ENCODE measurements at regions not wholly inside any gene's neighbourhood (a gene's known extent, or its start where the extent isn't known, plus 50 kb on each side); places are given as distances from the start of the nearest gene placed in this dataset.
A peak's percentile ranks its signal among the peaks of the same experiment; 100 is the strongest.

DNA sequence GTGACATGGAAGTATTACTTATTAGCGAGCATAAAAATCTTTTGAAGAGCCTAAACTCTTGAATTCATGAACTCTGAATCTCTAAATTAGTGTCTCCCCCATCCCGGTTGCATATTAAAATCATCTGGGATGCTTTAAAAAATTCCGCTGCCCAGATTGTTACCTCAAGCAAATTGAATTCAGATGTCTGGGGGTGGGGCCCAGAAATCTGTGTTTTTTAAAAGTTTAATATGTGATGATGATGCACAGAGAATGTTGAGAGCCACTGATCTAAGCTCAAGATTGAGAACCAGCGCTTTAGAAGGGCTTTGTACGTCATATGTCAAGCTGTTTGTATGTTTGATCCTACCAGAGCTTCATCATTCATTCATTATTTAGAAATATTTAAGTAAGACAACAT is 446.8 kb downstream of the NUF2 start:
- H3K27me3 ChIP-seq (ENCODE audit: control insufficient read depth, insufficient read depth, low read length): no peaks in the 10 kb centered on the region
- DNase-seq (no peak), FAIRE-seq (no peak)
- H3K9me3 ChIP-seq (ENCODE audit: control insufficient read depth in 2 of 3, insufficient read depth in 1 of 3, low read length in 3 of 3): no peaks in the 10 kb centered on the region
- TF ChIP-seq, protein P1, sequence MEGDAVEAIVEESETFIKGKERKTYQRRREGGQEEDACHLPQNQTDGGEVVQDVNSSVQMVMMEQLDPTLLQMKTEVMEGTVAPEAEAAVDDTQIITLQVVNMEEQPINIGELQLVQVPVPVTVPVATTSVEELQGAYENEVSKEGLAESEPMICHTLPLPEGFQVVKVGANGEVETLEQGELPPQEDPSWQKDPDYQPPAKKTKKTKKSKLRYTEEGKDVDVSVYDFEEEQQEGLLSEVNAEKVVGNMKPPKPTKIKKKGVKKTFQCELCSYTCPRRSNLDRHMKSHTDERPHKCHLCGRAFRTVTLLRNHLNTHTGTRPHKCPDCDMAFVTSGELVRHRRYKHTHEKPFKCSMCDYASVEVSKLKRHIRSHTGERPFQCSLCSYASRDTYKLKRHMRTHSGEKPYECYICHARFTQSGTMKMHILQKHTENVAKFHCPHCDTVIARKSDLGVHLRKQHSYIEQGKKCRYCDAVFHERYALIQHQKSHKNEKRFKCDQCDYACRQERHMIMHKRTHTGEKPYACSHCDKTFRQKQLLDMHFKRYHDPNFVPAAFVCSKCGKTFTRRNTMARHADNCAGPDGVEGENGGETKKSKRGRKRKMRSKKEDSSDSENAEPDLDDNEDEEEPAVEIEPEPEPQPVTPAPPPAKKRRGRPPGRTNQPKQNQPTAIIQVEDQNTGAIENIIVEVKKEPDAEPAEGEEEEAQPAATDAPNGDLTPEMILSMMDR (IDR thresholded peaks at IDR 0.05; ENCODE audit: borderline replicate concordance, extremely low read depth, insufficient read depth): no peak
- H3K36me3 ChIP-seq (ENCODE audit: control insufficient read depth in 2 of 3, insufficient read depth in 3 of 3, low read length in 3 of 3): no peaks in the 10 kb centered on the region
- H3K9ac ChIP-seq (ENCODE audit: low read length in 3 of 3): no peak overlapping the region
- peaks cover 0 to 7% (median 0%) of the 10 kb centered on the region in 3 donors for H3K4me1 ChIP-seq (ENCODE audit: control insufficient read depth in 2 of 3, insufficient read depth in 2 of 3, low read depth in 1 of 3, low read length in 3 of 3)
- no peak overlapping the region for H3K27ac ChIP-seq (ENCODE audit: low read depth in 2 of 2, low read length in 2 of 2)
- no peak overlapping the region for H3K4me3 ChIP-seq (ENCODE audit: low read length in 3 of 3)
- intact Hi-C loops (cut with DNase I): no loop called here

- Histone ChIP-seq H3K9ac (ENCODE audit: low read length in 3 of 3) (no peak overlapping the region), H3K4me3 (ENCODE audit: low read length in 3 of 3) (no peak overlapping the region), H3K9me3 (ENCODE audit: control insufficient read depth in 2 of 3, insufficient read depth in 1 of 3, low read length in 3 of 3) (no peaks in the 10 kb centered on the region), H3K4me1 (ENCODE audit: control insufficient read depth in 2 of 3, insufficient read depth in 2 of 3, low read depth in 1 of 3, low read length in 3 of 3) (peaks cover 0 to 16% (median 0%) of the 10 kb centered on the region in 3 donors), H3K27me3 (ENCODE audit: control insufficient read depth, insufficient read depth, low read length) (no peaks in the 10 kb centered on the region), H3K36me3 (ENCODE audit: control insufficient read depth in 2 of 3, insufficient read depth in 3 of 3, low read length in 3 of 3) (no peaks in the 10 kb centered on the region), H3K27ac (ENCODE audit: low read depth in 2 of 2, low read length in 2 of 2) (no peak overlapping the region)
- FAIRE-seq: no peak
- peak in 3 of 5 donors; percentile 18 to 82 (median 73) for DNase-seq
- intact Hi-C loops (cut with DNase I): no loop called here
- TF ChIP-seq, protein P1 (IDR thresholded peaks at IDR 0.05; ENCODE audit: borderline replicate concordance, extremely low read depth, insufficient read depth): no peak
Measured at GRCh38 chr1:163770265-163770664, 448.5 kb downstream of the NUF2 start.

- H3K4me1 ChIP-seq (ENCODE audit: control insufficient read depth in 2 of 3, insufficient read depth in 2 of 3, low read depth in 1 of 3, low read length in 3 of 3): peaks cover 0 to 19% (median 0%) of the 10 kb centered on the region in 3 donors
- intact Hi-C loops (cut with DNase I): no loop called here
- TF ChIP-seq, protein P1 (IDR thresholded peaks at IDR 0.05; ENCODE audit: borderline replicate concordance, extremely low read depth, insufficient read depth): no peak
- no peaks in the 10 kb centered on the region for H3K27me3 ChIP-seq (ENCODE audit: control insufficient read depth, insufficient read depth, low read length)
- no peak overlapping the region for H3K4me3 ChIP-seq (ENCODE audit: low read length in 3 of 3)
- H3K9ac ChIP-seq (ENCODE audit: low read length in 3 of 3): no peak overlapping the region
- FAIRE-seq: no peak
- H3K27ac ChIP-seq (ENCODE audit: low read depth in 2 of 2, low read length in 2 of 2): no peak overlapping the region
- H3K9me3 ChIP-seq (ENCODE audit: control insufficient read depth in 2 of 3, insufficient read depth in 1 of 3, low read length in 3 of 3): no peaks in the 10 kb centered on the region
- H3K36me3 ChIP-seq (ENCODE audit: control insufficient read depth in 2 of 3, insufficient read depth in 3 of 3, low read length in 3 of 3): no peaks in the 10 kb centered on the region
- DNase-seq: no peak
Measured at GRCh38 chr1:163771637-163772036, 449.9 kb downstream of the NUF2 start.

DNA sequence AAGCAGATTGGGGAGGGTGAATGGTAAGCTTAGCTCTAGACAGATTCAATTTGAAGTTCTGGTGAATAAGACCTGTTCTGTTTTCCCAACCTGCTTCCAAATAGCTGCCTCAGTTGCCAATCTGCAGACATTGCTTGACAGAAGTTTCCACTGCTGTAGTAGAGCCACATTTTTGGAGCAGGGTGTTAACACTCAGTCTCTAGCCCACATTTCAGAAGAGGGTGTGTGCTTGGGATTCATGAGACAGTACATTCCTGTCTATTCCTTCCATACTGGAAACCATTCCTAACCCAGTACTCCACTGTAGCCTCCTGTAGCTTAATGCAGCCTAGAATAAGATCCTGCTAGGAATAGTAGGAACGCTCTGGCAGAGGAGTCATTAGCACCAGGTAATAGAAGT is 450.5 kb downstream of the NUF2 start:
- no peak overlapping the region for H3K4me3 ChIP-seq (ENCODE audit: low read length in 3 of 3)
- no peaks in the 10 kb centered on the region for H3K9me3 ChIP-seq (ENCODE audit: control insufficient read depth in 2 of 3, insufficient read depth in 1 of 3, low read length in 3 of 3)
- H3K27ac ChIP-seq (ENCODE audit: low read depth in 2 of 2, low read length in 2 of 2): no peak overlapping the region
- intact Hi-C loops (cut with DNase I): no loop called here
- no peak overlapping the region for H3K9ac ChIP-seq (ENCODE audit: low read length in 3 of 3)
- TF ChIP-seq, protein P1 (IDR thresholded peaks at IDR 0.05; ENCODE audit: borderline replicate concordance, extremely low read depth, insufficient read depth): no peak
- no peaks in the 10 kb centered on the region for H3K36me3 ChIP-seq (ENCODE audit: control insufficient read depth in 2 of 3, insufficient read depth in 3 of 3, low read length in 3 of 3)
- DNase-seq (no peak), FAIRE-seq (no peak)
- peaks cover 0 to 19% (median 0%) of the 10 kb centered on the region in 3 donors for H3K4me1 ChIP-seq (ENCODE audit: control insufficient read depth in 2 of 3, insufficient read depth in 2 of 3, low read depth in 1 of 3, low read length in 3 of 3)
- H3K27me3 ChIP-seq (ENCODE audit: control insufficient read depth, insufficient read depth, low read length): no peaks in the 10 kb centered on the region

Data from kidney (tissue), 13 donors.